GM23338 (cell line): ENCODE measurements at regions not wholly inside any gene's neighbourhood (a gene's known extent, or its start where the extent isn't known, plus 50 kb on each side); places are given as distances from the start of the nearest gene placed in this dataset.

Experiments
- ATAC-seq: fragments of 200-7000 bp; cut with Tn5 transposase; 3 replicates; pipeline ENCODE4 v1.9.1; 2020
- DNase-seq: peaks from one replicate; pipeline ENCODE4 v3.0.0-alpha.2; 2015; ENCODE audit warnings: low spot score
- H2AFZ ChIP-seq: fragments of 200-600 bp; sonication (generic); 2 replicates; pipeline ENCODE4 v1.8.0; 2016; ENCODE audit warnings: antibody characterized with exemption, mild to moderate bottlenecking, moderate library complexity
- H3F3A ChIP-seq: fragments of 200-600 bp; sonication (generic); replicated peaks from 2 replicates; pipeline ENCODE4 v1.8.0; 2017; ENCODE audit warnings: antibody characterized with exemption, mixed run types, low read depth
- H3K27ac ChIP-seq: fragments of 200-600 bp; sonication (generic); 2 replicates; pipeline ENCODE4 v1.6.1; 2016; ENCODE audit warnings: low read depth
- H3K27me3 ChIP-seq: fragments of 200-600 bp; sonication (generic); 2 replicates; pipeline ENCODE4 v1.8.0; 2016; ENCODE audit warnings: mild to moderate bottlenecking, mixed run types, moderate library complexity; ENCODE audit not compliant: insufficient read depth
- H3K36me3 ChIP-seq: fragments of 200-600 bp; sonication (generic); 2 replicates; pipeline ENCODE4 v1.8.0; 2016; ENCODE audit warnings: mild to moderate bottlenecking; ENCODE audit not compliant: insufficient read depth
- H3K4me1 ChIP-seq: fragments of 200-600 bp; sonication (generic); 2 replicates; pipeline ENCODE4 v1.8.0; 2016; ENCODE audit warnings: mild to moderate bottlenecking, moderate library complexity; ENCODE audit not compliant: insufficient read depth
- H3K4me2 ChIP-seq: fragments of 200-600 bp; sonication (generic); 2 replicates; pipeline ENCODE4 v1.7.1; 2017; ENCODE audit warnings: mixed run types
- H3K4me3 ChIP-seq: fragments of 200-600 bp; sonication (generic); 2 replicates; pipeline ENCODE4 v1.6.1; 2016; ENCODE audit warnings: mixed run types
- H3K79me2 ChIP-seq: fragments of 200-600 bp; sonication (generic); replicated peaks from 2 replicates; pipeline ENCODE4 v1.8.0; 2017; ENCODE audit warnings: mild to moderate bottlenecking; ENCODE audit not compliant: insufficient read depth
- H3K9me2 ChIP-seq: fragments of 200-600 bp; sonication (generic); 2 replicates; pipeline ENCODE4 v1.8.0; 2017; ENCODE audit not compliant: insufficient read depth
- H4K20me1 ChIP-seq: fragments of 200-600 bp; sonication (generic); replicated peaks from 2 replicates; pipeline ENCODE4 v1.8.0; 2017; ENCODE audit warnings: mild to moderate bottlenecking; ENCODE audit not compliant: insufficient read depth
- H3K27ac Mint-ChIP-seq: 2 replicates; pipeline ENCODE4 v1.8.0; 2020; ENCODE audit warnings: inconsistent platforms, mild to moderate bottlenecking, moderate library complexity, mixed read lengths
- H3K27me3 Mint-ChIP-seq: 3 replicates; pipeline ENCODE4 v1.8.0; 2022; ENCODE audit warnings: low read depth, mild to moderate bottlenecking, moderate library complexity, mixed read lengths, inconsistent platforms; ENCODE audit not compliant: insufficient read depth, poor library complexity
- H3K36me3 Mint-ChIP-seq: 3 replicates; pipeline ENCODE4 v1.8.0; 2021; ENCODE audit warnings: low read depth, mild to moderate bottlenecking, inconsistent platforms, moderate library complexity, mixed read lengths
- H3K4me1 Mint-ChIP-seq: 3 replicates; pipeline ENCODE4 v1.8.0; 2020; ENCODE audit warnings: mild to moderate bottlenecking, inconsistent platforms, mixed read lengths
- H3K4me3 Mint-ChIP-seq: 3 replicates; pipeline ENCODE4 v1.8.0; 2021; ENCODE audit warnings: moderate library complexity, mild to moderate bottlenecking, inconsistent platforms, mixed read lengths
- H3K9me3 Mint-ChIP-seq: 3 replicates; pipeline ENCODE4 v1.8.0; 2020; ENCODE audit warnings: moderate library complexity, mild to moderate bottlenecking, inconsistent platforms, mixed read lengths
- CREB1 ChIP-seq: fragments of 250-450 bp; sonication (Bioruptor Pico); IDR thresholded peaks from 2 replicates; pipeline ENCODE4 v1.5.0; 2020; ENCODE audit warnings: low read depth, mild to moderate bottlenecking, moderate library complexity
- CTCF ChIP-seq, 2 experiments: fragments of 200-600 bp in 1 of 2; sonication (generic) in 1 of 2; conservative IDR thresholded peaks; 2 replicates each; pipeline versions ENCODE4 v1.5.1 to v1.6.1; 2016 to 2017; ENCODE audit warnings: antibody characterized with exemption in 2 of 2, low read depth in 2 of 2, mild to moderate bottlenecking in 2 of 2, moderate library complexity in 1 of 2
- EZH2phosphoT487 ChIP-seq: fragments of 200-600 bp; sonication (generic); IDR thresholded peaks from one replicate; pipeline ENCODE4 v1.8.1; 2018; ENCODE audit warnings: antibody characterized with exemption; ENCODE audit not compliant: unreplicated experiment
- NANOG ChIP-seq: IDR thresholded peaks from 2 replicates; pipeline ENCODE4 v1.6.1; 2016; ENCODE audit warnings: antibody characterized with exemption, borderline replicate concordance
- STAT1 ChIP-seq: IDR thresholded peaks from one replicate; pipeline ENCODE4 v1.6.1; 2016; ENCODE audit warnings: antibody characterized with exemption; ENCODE audit not compliant: unreplicated experiment
- ZNF114 ChIP-seq: fragments of 250-450 bp; sonication (Bioruptor Pico); IDR thresholded peaks from 2 replicates; pipeline ENCODE4 v1.5.0; 2020; ENCODE audit warnings: mild to moderate bottlenecking, moderate library complexity
- ZNF331 ChIP-seq: fragments of 250-450 bp; sonication (Bioruptor Pico); IDR thresholded peaks from 2 replicates; pipeline ENCODE4 v1.5.0; 2020; ENCODE audit warnings: low read depth, mild to moderate bottlenecking, moderate library complexity
- TF ChIP-seq, protein P1 (sequence below): fragments of 250-450 bp; sonication (Bioruptor Pico); IDR thresholded peaks from 2 replicates; pipeline ENCODE4 v1.5.0; 2020; ENCODE audit warnings: mild to moderate bottlenecking, moderate library complexity

GRCh38 chr11:114977651-114978050, 299.3 kb downstream of the NXPE2 start:
- Histone ChIP-seq H3K79me2 (no peaks in the 10 kb centered on the region), H3F3A (no peaks in the 10 kb centered on the region), H3K27me3 (no peaks in the 10 kb centered on the region), H3K36me3 (no peaks in the 10 kb centered on the region), H3K4me1 (peaks cover 5% of the 10 kb centered on the region), H3K4me2 (no peak overlapping the region), H3K9me2 (peaks cover 7% of the 10 kb centered on the region; the same call in 1 of the 2 replicates), H3K4me3 (no peak overlapping the region), H2AFZ (no peak overlapping the region), H3K27ac (no peak overlapping the region), H4K20me1 (no peaks in the 10 kb centered on the region)
- Mint-ChIP-seq H3K27ac (no peak overlapping the region), H3K27me3 (peaks cover 4% of the 10 kb centered on the region), H3K4me3 (no peak overlapping the region), H3K4me1 (no peaks in the 10 kb centered on the region), H3K9me3 (no peaks in the 10 kb centered on the region), H3K36me3 (no peaks in the 10 kb centered on the region)
- DNase-seq (no peak), ATAC-seq (no peak)
- no peak for TF ChIP-seq ZNF114 (CRISPR knock-in tag)
- no peak for TF ChIP-seq CREB1
- TF ChIP-seq STAT1 = no peak

DNA sequence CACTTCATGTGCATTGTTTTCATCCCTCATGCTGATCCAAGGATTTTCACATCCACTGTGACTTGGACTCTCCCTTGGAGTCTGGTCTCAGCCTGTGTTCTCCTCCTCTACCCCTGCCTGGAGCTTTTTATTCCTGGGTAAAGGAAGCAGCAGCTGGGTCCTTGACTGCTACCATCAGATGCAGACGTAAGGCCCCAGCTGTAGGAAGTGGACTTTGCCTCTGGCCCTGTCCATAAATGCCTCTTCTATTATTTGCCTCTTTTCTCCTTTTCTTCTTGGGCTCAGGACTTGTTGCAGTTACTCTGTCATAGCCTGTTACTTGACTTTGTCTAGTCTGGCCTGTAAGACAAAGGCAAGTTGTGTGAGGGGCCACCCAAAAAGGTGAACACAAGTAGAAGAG, 303.8 kb downstream of the NXPE2 start:
- H2AFZ ChIP-seq = no peak overlapping the region
- H3K4me1 Mint-ChIP-seq = no peaks in the 10 kb centered on the region
- H3K36me3 ChIP-seq = no peaks in the 10 kb centered on the region
- H3K36me3 Mint-ChIP-seq = no peaks in the 10 kb centered on the region
- no peak overlapping the region for H3K4me3 Mint-ChIP-seq
- H3K4me3 ChIP-seq = no peak overlapping the region
- no peaks in the 10 kb centered on the region for H3K27me3 ChIP-seq
- no peaks in the 10 kb centered on the region for H4K20me1 ChIP-seq
- no peak overlapping the region for H3K27ac Mint-ChIP-seq
- no peaks in the 10 kb centered on the region for H3F3A ChIP-seq
- ATAC-seq = no peak
- no peaks in the 10 kb centered on the region for H3K9me3 Mint-ChIP-seq
- peaks cover 4% of the 10 kb centered on the region for H3K27me3 Mint-ChIP-seq
- H3K79me2 ChIP-seq = no peaks in the 10 kb centered on the region
- no peak for TF ChIP-seq ZNF331 (CRISPR knock-in tag)
- no peak for TF ChIP-seq EZH2phosphoT487
- no peak for TF ChIP-seq CTCF (conservative IDR thresholded peaks at IDR 0.05; ENCODE audit: low read depth in 2 of 2)
- no peak for TF ChIP-seq NANOG
- TF ChIP-seq, protein P1, sequence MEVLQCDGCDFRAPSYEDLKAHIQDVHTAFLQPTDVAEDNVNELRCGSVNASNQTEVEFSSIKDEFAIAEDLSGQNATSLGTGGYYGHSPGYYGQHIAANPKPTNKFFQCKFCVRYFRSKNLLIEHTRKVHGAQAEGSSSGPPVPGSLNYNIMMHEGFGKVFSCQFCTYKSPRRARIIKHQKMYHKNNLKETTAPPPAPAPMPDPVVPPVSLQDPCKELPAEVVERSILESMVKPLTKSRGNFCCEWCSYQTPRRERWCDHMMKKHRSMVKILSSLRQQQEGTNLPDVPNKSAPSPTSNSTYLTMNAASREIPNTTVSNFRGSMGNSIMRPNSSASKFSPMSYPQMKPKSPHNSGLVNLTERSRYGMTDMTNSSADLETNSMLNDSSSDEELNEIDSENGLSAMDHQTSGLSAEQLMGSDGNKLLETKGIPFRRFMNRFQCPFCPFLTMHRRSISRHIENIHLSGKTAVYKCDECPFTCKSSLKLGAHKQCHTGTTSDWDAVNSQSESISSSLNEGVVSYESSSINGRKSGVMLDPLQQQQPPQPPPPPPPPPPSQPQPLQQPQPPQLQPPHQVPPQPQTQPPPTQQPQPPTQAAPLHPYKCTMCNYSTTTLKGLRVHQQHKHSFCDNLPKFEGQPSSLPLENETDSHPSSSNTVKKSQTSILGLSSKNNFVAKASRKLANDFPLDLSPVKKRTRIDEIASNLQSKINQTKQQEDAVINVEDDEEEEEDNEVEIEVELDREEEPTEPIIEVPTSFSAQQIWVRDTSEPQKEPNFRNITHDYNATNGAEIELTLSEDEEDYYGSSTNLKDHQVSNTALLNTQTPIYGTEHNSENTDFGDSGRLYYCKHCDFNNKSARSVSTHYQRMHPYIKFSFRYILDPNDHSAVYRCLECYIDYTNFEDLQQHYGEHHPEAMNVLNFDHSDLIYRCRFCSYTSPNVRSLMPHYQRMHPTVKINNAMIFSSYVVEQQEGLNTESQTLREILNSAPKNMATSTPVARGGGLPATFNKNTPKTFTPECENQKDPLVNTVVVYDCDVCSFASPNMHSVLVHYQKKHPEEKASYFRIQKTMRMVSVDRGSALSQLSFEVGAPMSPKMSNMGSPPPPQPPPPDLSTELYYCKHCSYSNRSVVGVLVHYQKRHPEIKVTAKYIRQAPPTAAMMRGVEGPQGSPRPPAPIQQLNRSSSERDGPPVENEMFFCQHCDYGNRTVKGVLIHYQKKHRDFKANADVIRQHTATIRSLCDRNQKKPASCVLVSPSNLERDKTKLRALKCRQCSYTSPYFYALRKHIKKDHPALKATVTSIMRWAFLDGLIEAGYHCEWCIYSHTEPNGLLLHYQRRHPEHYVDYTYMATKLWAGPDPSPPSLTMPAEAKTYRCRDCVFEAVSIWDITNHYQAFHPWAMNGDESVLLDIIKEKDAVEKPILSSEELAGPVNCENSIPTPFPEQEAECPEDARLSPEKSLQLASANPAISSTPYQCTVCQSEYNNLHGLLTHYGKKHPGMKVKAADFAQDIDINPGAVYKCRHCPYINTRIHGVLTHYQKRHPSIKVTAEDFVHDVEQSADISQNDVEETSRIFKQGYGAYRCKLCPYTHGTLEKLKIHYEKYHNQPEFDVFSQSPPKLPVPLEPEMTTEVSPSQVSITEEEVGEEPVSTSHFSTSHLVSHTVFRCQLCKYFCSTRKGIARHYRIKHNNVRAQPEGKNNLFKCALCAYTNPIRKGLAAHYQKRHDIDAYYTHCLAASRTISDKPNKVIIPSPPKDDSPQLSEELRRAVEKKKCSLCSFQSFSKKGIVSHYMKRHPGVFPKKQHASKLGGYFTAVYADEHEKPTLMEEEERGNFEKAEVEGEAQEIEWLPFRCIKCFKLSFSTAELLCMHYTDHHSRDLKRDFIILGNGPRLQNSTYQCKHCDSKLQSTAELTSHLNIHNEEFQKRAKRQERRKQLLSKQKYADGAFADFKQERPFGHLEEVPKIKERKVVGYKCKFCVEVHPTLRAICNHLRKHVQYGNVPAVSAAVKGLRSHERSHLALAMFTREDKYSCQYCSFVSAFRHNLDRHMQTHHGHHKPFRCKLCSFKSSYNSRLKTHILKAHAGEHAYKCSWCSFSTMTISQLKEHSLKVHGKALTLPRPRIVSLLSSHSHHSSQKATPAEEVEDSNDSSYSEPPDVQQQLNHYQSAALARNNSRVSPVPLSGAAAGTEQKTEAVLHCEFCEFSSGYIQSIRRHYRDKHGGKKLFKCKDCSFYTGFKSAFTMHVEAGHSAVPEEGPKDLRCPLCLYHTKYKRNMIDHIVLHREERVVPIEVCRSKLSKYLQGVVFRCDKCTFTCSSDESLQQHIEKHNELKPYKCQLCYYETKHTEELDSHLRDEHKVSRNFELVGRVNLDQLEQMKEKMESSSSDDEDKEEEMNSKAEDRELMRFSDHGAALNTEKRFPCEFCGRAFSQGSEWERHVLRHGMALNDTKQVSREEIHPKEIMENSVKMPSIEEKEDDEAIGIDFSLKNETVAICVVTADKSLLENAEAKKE = no peak
- TF ChIP-seq ZNF114 (CRISPR knock-in tag) = no peak
- H3K4me2 ChIP-seq = no peak overlapping the region
- H3K9me2 ChIP-seq = no peaks in the 10 kb centered on the region
- no peak overlapping the region for H3K27ac ChIP-seq
- H3K4me1 ChIP-seq = no peaks in the 10 kb centered on the region; the same call in 1 of the 2 replicates
- DNase-seq = no peak
